NCI-H526 treated with DMSO at 0.1 percent for 48 hours (cell line): ENCODE measurements at regions not wholly inside any gene's neighbourhood (a gene's known extent, or its start where the extent isn't known, plus 50 kb on each side); places are given as distances from the start of the nearest gene placed in this dataset.
"Not testable (repeated sequence)": the region's sequence is repeated elsewhere in the genome, so short reads cannot be mapped to it uniquely, and the experiment has no call there.

Experiments
- DNase-seq: peaks from one replicate; lab custom pipeline; 2025; lab: John Stamatoyannopoulos, UW

DNA sequence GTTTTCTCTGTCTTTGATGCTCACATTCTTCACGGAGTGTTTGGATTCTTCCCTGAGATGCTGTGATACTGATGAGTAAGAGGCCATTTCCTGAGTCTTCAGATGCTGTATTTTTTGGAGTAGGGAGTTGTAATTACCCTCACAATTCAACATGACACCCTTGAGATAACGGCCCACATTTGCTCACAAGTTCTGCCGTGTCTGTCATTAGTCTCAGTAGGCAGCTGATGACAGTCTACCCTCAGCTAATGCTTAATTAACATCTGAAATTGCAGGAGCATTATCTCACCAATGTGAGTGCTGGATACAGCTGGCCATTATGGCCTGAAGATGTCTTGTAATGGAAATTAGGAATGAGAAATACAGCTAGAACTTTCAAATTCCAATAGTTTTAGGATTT lies 307.1 kb upstream of the ADCY2 start:
- no peak for DNase-seq

- DNase-seq: no peak
Observed at GRCh38 chr5:7094626-7095025, 301.3 kb upstream of the ADCY2 start.

DNA sequence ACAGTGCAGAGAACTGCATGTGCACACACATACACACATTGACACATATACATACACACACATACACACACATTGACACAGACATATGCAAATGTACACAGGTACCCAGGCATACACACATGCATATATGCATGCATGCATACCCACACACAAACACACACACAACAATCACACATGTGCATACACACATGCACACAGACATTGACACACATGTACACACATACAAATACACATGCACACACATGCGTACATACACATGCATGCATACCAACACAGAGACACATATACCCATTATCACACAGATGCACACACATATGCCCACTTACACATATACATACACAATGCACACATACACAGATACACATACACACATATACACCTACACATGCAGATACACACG lies 299.6 kb upstream of the ADCY2 start:
- no peak for DNase-seq

- no peak for DNase-seq
Observed at GRCh38 chr5:7105358-7105757, 290.6 kb upstream of the ADCY2 start.

DNA sequence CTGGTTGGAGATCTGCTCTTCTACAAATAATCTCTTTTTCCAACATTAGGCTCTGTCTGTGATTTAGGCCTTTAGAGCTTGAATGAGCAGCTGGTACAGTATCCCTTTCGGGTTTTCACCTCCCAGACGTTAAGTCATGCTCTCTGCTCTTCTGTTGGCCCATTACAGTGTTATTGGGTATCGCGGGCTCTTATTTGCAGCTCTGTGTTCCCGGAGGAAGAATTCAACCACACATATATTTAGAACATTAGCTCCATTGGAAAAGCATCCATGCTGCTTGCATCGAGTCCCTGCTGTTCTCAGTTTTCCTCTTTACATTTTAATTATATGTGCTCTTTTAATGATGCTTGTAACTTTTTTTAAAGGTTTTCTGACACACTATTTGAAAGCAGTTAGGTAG lies 278.0 kb upstream of the ADCY2 start:
- DNase-seq: no peak

DNA sequence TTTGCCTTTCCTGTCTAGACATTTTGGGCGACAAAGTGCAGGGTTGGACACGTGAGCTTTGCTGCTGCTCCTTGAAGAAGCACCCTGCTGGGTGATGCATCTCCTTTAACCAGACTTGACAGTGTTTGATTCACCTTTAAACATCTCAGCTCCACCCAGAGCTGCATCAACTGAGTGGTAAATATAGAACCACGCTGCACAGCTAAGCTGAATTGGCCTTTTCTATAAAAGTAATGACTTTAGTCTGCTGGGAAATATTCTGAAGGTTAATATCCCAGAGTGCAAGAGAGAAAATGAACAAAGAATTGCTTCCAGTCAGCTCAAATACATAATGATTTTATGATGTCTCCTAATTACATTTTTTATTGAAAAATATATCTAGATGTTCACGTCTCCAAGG lies 264.3 kb upstream of the ADCY2 start:
- DNase-seq: no peak

DNA sequence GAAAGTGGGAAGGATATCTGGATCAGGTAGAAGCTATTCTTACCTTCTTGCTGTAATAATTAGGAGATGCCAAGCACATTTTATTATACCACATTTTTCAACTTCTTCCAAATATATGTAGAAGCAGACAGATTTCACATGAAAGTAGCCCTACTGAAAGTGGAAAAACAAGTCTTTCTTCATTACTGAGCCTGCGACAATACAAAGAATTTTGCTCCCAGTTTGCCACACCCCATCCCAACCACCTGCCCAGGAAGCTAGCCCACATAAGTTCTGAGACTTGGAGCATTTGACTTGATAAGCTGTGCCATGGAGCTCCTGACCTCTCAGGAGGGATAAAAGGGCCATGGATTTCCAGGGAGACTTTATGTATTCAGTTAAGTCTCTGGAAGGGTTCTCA lies 249.1 kb upstream of the ADCY2 start:
- DNase-seq: no peak

DNA sequence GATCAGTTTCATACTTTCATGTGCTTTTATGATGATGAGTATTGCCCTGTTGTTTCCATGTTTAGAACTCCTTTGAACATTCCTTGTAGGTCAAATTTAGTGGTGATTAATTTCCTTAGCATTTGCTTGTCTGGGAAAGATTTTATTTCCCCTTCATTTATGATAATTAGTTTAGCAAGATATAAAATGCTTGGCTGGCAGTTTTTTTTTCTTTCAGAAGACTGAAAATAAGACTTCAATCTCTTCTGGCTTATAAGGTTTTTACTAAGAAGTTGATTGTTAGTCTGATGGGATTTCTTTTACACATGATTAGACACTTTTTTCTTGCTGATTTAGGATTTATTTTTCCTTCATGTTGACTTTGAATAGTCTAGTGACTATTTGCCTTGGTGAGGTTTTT lies 238.9 kb upstream of the ADCY2 start:
- DNase-seq: no peak

GRCh38 chr5:7169240-7169878 lies 226.6 kb upstream of the ADCY2 start:
- no peak for DNase-seq

GRCh38 chr5:7170785-7171184 lies 225.2 kb upstream of the ADCY2 start:
- DNase-seq: not testable (repeated sequence)

GRCh38 chr5:7179364-7179763 lies 216.6 kb upstream of the ADCY2 start:
- no peak for DNase-seq

GRCh38 chr5:7181841-7182240 lies 214.1 kb upstream of the ADCY2 start:
- DNase-seq: no peak

DNA sequence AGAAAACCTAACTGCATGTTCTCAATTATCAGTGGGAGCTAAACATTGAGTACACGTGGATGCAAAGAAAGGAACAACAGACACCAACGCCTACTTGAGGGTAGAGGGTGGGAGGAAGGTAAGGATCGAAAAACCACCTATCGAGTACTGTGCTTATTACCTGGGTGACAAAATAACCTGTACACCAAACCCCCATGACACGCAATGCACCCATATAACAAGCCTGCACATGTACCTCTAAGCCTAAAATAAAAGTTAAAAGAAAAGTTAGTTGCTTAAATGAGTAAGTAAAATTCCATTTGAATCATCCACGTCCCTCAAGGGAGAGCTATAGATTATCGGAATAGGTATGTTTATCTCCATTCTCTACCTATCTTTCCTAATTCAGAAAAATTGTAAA lies 210.2 kb upstream of the ADCY2 start:
- no peak for DNase-seq

DNA sequence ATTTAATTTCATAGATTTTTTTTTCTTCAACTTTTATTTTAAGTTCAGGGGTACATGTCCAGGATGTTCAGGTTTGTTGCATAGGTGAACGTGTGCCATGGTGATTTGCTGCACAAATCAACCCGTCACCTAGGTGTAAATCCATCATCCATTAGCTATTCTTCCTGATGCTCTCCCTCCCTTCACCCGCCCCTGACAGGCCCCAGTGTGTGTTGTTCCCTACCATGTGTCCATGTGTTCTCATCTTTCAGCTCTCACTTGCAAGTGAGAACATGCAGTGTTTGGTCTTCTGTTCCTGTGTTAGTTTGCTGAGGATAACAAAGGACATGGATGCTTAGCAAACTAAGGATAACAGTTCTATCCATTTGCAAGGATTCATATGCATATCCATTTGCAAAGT lies 209.1 kb upstream of the ADCY2 start:
- no peak for DNase-seq

DNA sequence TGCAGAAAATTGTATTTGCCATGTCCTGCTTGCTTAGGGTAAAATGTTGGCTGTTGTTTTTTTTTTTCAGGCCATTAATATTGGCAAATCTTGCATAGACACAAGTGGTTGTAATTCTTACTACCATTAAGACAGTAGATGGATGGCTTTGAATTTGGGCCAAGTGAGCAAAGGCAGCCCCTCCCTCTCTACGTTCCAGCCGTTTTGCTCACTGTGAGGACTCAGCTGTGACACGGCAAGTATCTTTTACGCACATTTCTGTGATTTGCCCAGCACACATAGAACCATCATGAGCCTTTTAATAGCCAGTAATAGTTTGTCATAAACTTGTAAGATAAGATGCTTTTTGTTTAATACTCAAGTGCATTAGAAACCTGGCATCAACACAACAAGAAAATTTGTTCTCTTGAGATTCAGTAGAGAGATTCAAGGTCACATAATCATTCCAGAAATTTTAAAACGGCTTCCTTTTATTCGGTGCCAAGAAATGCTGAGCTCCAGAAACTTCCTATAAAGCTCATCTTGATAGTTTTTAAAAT lies 205.2 kb upstream of the ADCY2 start:
- no peak for DNase-seq

- DNase-seq: no peak
Observed at GRCh38 chr5:7192016-7192415, 203.9 kb upstream of the ADCY2 start.

GRCh38 chr5:7202846-7203245 lies 193.1 kb upstream of the ADCY2 start:
- no peak for DNase-seq

DNA sequence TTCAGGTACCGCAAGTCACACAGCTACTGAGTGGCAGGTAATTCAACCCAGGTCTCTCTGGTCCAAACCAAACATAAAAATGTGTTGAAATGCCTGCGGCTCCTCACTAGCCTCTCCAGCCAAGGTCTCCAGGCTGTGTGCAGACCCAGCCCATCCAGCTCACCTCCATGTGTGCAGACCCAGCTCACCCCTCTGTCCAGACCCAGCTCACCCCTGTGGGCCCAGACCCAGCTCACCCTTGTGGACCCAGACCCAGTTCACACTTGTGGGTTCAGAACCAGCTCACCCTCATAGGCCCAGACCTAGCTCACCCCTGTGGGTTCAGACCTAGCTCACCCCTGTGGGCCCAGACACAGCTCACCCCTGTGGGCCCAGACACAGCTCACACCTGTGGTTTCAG lies 188.0 kb upstream of the ADCY2 start:
- DNase-seq: no peak

GRCh38 chr5:7208938-7209337 lies 187.0 kb upstream of the ADCY2 start:
- no peak for DNase-seq

GRCh38 chr5:7209658-7210057 lies 186.3 kb upstream of the ADCY2 start:
- no peak for DNase-seq

- DNase-seq: no peak
Observed at GRCh38 chr5:7210549-7210948, 185.4 kb upstream of the ADCY2 start.

- DNase-seq: no peak
Observed at GRCh38 chr5:7213525-7213924, 182.4 kb upstream of the ADCY2 start.

DNA sequence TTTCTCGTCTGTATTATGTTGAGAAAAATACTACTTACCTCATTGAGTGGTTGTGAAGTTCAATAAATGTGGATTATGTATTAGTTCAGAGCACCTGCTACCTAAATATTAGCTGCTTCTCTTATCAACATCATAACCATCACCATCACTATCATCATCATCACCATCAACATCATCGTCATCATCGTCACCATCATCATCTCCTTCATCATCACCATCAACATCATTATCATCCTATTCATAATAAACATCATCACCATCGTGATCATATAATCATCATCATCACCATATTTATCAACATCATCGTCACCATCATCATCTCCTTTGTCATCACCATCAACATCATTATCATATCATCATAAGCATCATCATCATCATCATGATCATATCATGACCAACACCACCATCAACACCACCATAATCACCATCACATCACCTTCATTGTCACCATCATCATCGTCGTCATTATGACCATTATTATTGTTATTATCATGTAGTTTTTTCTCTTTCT lies 181.0 kb upstream of the ADCY2 start:
- DNase-seq: no peak

DNA sequence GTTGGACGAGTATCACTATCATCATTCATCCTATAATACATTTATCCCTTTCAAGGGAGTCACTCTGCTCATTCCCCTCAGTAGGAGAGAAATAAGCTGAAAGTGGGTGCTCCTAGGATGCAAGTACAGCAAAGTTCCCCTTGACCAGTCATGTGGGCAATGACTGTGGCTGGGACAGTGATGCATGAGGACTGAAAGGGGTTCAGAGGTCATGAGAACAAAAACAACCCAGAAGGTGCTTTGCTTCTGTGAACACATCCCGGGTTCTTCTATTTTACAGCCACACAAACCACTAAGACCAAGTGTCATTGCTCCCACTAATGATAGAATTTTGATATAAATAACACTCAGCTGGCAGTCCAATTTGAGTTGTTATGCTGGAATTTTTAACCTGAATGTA lies 177.8 kb upstream of the ADCY2 start:
- DNase-seq: no peak
